ENCODE measurements at regions not wholly inside any gene's neighbourhood (a gene's known extent, or its start where the extent isn't known, plus 50 kb on each side); places are given as distances from the start of the nearest gene placed in this dataset.

DNA sequence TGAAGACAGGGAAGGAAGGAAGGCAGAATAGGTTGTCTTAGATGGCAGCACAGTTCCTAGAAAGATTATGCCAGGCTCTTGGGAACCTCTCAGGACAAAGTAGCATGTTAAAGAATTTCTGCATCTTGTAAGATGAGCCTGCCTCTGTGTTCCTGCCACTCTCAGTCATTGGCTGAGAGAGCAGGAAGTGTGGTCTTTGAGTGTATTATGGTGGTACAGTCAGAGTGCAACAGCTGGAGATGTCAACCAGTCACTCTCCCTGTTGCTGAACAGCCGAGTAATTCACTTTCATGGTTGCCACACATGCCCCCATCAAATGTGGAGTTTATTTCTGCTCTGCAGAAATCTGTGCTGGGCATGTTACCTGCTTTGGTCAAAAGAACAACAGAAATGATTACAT, 659.6 kb upstream of the RIOK2 start:
- ATAC-seq (ENCODE audit: insufficient number of reproducible peaks, low FRiP score, low read depth) = no peak
- Histone ChIP-seq H3K36me3 (no peaks in the 10 kb centered on the region), H3K4me3 (no peak overlapping the region), H3K27ac (no peak overlapping the region), H3K9me3 (no peaks in the 10 kb centered on the region), H3K4me1 (ENCODE audit: control insufficient read depth in 1 of 2, low read depth in 2 of 2) (peaks cover 2 to 4% of the 10 kb centered on the region in 2 donors), H3K27me3 (replicated peaks; ENCODE audit: insufficient read depth) (no peaks in the 10 kb centered on the region)
- DNase-seq (ENCODE audit: low spot score) = no peak
- TF ChIP-seq, protein P1, sequence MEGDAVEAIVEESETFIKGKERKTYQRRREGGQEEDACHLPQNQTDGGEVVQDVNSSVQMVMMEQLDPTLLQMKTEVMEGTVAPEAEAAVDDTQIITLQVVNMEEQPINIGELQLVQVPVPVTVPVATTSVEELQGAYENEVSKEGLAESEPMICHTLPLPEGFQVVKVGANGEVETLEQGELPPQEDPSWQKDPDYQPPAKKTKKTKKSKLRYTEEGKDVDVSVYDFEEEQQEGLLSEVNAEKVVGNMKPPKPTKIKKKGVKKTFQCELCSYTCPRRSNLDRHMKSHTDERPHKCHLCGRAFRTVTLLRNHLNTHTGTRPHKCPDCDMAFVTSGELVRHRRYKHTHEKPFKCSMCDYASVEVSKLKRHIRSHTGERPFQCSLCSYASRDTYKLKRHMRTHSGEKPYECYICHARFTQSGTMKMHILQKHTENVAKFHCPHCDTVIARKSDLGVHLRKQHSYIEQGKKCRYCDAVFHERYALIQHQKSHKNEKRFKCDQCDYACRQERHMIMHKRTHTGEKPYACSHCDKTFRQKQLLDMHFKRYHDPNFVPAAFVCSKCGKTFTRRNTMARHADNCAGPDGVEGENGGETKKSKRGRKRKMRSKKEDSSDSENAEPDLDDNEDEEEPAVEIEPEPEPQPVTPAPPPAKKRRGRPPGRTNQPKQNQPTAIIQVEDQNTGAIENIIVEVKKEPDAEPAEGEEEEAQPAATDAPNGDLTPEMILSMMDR (IDR thresholded peaks at IDR 0.05) = no peak

DNA sequence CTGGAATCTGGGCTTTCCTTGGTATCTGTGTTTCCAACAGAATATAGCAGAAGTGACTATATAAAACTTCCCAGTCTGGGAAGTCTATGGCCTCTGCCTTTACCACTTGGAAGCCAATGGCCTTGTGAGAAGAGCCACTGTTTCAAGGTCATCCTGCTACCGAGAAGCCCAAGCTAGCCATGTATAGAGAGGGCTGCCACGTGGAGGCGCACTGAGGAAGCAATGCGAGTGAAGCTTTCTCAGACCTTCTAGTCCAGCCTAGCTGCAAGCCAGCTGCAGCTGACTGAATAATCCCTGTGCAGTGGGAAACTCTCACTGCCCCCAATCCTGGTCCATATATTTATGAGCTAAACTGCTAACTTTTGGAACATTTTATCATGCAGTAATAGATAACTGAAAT, 661.8 kb upstream of the RIOK2 start:
- TF ChIP-seq, protein P1 (IDR thresholded peaks at IDR 0.05) = no peak
- ATAC-seq (ENCODE audit: insufficient number of reproducible peaks, low FRiP score, low read depth) = no peak

DNA sequence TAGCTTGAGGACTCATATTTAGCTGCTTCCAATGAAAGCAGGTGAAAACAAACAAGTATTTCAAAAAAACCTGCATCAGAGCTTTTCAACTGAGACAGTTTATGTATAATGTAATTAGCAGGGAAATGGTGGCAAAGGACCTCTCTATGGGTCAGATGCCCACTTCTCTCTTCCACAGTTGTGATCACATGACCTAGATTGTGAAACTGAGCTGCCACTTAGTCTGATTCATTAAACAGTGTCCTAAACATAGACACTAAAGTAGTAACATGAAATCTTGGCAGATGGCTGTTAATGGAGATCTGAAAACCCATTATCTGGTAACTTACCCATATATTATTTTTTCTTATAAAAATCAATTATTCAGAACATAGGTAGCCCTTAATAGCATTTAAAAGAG, 663.6 kb upstream of the RIOK2 start:
- no peaks in the 10 kb centered on the region for H3K9me3 ChIP-seq
- H3K36me3 ChIP-seq = no peaks in the 10 kb centered on the region
- H3K4me1 ChIP-seq (ENCODE audit: control insufficient read depth in 1 of 2, low read depth in 2 of 2) = no peaks in the 10 kb centered on the region
- H3K27ac ChIP-seq = no peak overlapping the region
- DNase-seq (ENCODE audit: low spot score) (no peak), ATAC-seq (ENCODE audit: insufficient number of reproducible peaks, low FRiP score, low read depth) (no peak)
- H3K4me3 ChIP-seq = no peak overlapping the region
- no peaks in the 10 kb centered on the region for H3K27me3 ChIP-seq (replicated peaks; ENCODE audit: insufficient read depth)
- TF ChIP-seq, protein P1 (IDR thresholded peaks at IDR 0.05) = no peak

More for the DNA sequence above, 661.8 kb upstream of the RIOK2 start:
- Histone ChIP-seq H3K36me3 (no peaks in the 10 kb centered on the region), H3K27me3 (replicated peaks; ENCODE audit: insufficient read depth) (no peaks in the 10 kb centered on the region), H3K27ac (no peak overlapping the region), H3K9me3 (no peaks in the 10 kb centered on the region), H3K4me1 (ENCODE audit: control insufficient read depth in 1 of 2, low read depth in 2 of 2) (peaks cover 0 to under 1% of the 10 kb centered on the region in 2 donors), H3K4me3 (no peak overlapping the region)
- no peak for DNase-seq (ENCODE audit: low spot score)

DNA sequence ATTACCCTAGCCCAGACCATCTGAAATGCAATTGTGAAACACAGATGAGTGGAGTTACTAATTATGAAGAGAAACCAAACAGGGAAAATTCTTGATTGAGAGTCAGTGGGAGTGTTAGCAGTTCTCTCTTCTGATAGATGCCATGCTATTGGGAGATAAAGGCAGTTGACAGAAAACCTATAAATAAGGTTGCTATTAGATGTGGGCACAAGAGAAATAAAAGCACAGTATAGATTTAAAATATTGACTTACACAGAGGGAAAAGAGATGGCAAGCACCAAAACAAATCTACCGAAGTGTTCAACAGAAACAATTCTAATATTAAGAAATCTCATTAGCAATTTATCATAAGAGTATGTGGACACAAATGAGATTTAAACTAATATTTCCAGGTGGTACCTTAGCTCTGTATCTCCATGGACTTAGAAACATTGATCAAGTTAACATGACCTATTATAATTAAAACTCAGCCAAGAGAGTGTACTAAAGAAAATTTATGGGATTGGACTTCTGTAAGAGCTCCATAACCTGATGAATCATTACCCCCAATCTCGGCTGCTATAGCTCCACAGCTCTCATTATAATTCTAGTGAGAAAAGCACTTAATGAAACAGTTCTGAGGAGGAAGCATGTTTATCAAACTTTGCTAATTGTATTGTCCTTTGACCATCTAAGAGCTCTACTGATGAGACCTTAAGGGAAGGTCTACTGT, 665.0 kb upstream of the RIOK2 start:
- ATAC-seq (ENCODE audit: insufficient number of reproducible peaks, low FRiP score, low read depth) (no peak), DNase-seq (ENCODE audit: low spot score) (no peak)
- TF ChIP-seq, protein P1 (IDR thresholded peaks at IDR 0.05) = no peak
- Histone ChIP-seq H3K9me3 (no peaks in the 10 kb centered on the region), H3K36me3 (no peaks in the 10 kb centered on the region), H3K4me3 (no peak overlapping the region), H3K27me3 (replicated peaks; ENCODE audit: insufficient read depth) (no peaks in the 10 kb centered on the region), H3K27ac (no peak overlapping the region), H3K4me1 (ENCODE audit: control insufficient read depth in 1 of 2, low read depth in 2 of 2) (no peaks in the 10 kb centered on the region)

DNA sequence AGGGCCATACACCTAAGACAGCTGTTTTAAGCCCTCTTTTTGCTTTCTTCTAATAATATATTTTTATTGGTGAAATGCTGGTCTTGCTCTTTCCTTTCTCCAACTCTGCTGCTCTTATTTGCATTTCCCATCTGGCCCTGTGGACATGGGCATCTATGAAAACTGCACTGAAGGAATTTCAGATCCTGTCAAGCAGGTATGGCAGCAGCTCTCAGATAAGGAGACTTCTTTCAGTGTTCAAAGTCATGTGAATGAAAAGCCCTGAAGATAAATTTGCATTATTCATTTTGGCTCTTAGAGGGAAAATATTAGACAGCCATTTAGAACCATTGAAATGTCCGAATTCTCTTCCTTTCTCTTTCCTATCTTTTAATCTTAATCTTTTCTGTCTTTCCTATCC, 668.0 kb upstream of the RIOK2 start:
- no peak overlapping the region for H3K4me3 ChIP-seq
- H3K9me3 ChIP-seq = no peaks in the 10 kb centered on the region
- no peaks in the 10 kb centered on the region for H3K27me3 ChIP-seq (replicated peaks; ENCODE audit: insufficient read depth)
- DNase-seq (ENCODE audit: low spot score) = no peak
- H3K27ac ChIP-seq = no peak overlapping the region
- H3K36me3 ChIP-seq = no peaks in the 10 kb centered on the region
- H3K4me1 ChIP-seq (ENCODE audit: control insufficient read depth in 1 of 2, low read depth in 2 of 2) = no peaks in the 10 kb centered on the region
- no peak for ATAC-seq (ENCODE audit: insufficient number of reproducible peaks, low FRiP score, low read depth)
- TF ChIP-seq, protein P1 (IDR thresholded peaks at IDR 0.05) = no peak

Data from thoracic aorta (tissue), 2 donors.